GOT3 (cell line): ENCODE measurements at regions not wholly inside any gene's neighbourhood (a gene's known extent, or its start where the extent isn't known, plus 50 kb on each side); places are given as distances from the start of the nearest gene placed in this dataset.

Source experiments
- DNase-seq: peaks from one replicate; lab custom pipeline; 2025; ENCODE audit warnings: mixed read lengths; lab: John Stamatoyannopoulos, UW

GRCh38 chr4:181507180-181507835 lies 735.9 kb upstream of the TENM3 start:
- DNase-seq, result no peak

- no peak for DNase-seq
Observed at GRCh38 chr4:181507938-181508337, 735.3 kb upstream of the TENM3 start.

GRCh38 chr4:181508601-181509000 lies 734.6 kb upstream of the TENM3 start:
- no peak for DNase-seq

GRCh38 chr4:181509073-181509472 lies 734.1 kb upstream of the TENM3 start:
- no peak for DNase-seq

GRCh38 chr4:181517491-181517890 lies 725.7 kb upstream of the TENM3 start:
- no peak for DNase-seq

GRCh38 chr4:181520790-181521189 lies 722.4 kb upstream of the TENM3 start:
- no peak for DNase-seq

GRCh38 chr4:181523973-181524372 lies 719.2 kb upstream of the TENM3 start:
- DNase-seq, result no peak

- no peak for DNase-seq
Observed at GRCh38 chr4:181524499-181524898, 718.7 kb upstream of the TENM3 start.

- DNase-seq, result no peak
Observed at GRCh38 chr4:181525634-181526033, 717.6 kb upstream of the TENM3 start.

GRCh38 chr4:181528570-181529184 lies 714.5 kb upstream of the TENM3 start:
- no peak for DNase-seq

- no peak for DNase-seq
Observed at GRCh38 chr4:181529537-181529936, 713.7 kb upstream of the TENM3 start.

GRCh38 chr4:181536196-181536746 lies 706.9 kb upstream of the TENM3 start:
- no peak for DNase-seq

- DNase-seq, result no peak
Observed at GRCh38 chr4:181536811-181537434, 706.3 kb upstream of the TENM3 start.

- DNase-seq, result no peak
Observed at GRCh38 chr4:181538431-181538830, 704.8 kb upstream of the TENM3 start.

- no peak for DNase-seq
Observed at GRCh38 chr4:181541396-181541795, 701.8 kb upstream of the TENM3 start.

- peak; percentile 1 for DNase-seq
Observed at GRCh38 chr4:181548873-181549575, 694.2 kb upstream of the TENM3 start.

- DNase-seq, result no peak
Observed at GRCh38 chr4:181549576-181550188, 693.5 kb upstream of the TENM3 start.

- DNase-seq, result no peak
Observed at GRCh38 chr4:181550381-181550780, 692.8 kb upstream of the TENM3 start.

GRCh38 chr4:181559637-181560036 lies 683.6 kb upstream of the TENM3 start:
- no peak for DNase-seq

- DNase-seq, result no peak
Observed at GRCh38 chr4:181562399-181562798, 680.8 kb upstream of the TENM3 start.

GRCh38 chr4:181564625-181565024 lies 678.6 kb upstream of the TENM3 start:
- DNase-seq, result no peak

GRCh38 chr4:181566490-181566889 lies 676.7 kb upstream of the TENM3 start:
- no peak for DNase-seq
